ENCODE measurements at regions not wholly inside any gene's neighbourhood (a gene's known extent, or its start where the extent isn't known, plus 50 kb on each side); places are given as distances from the start of the nearest gene placed in this dataset.

DNA sequence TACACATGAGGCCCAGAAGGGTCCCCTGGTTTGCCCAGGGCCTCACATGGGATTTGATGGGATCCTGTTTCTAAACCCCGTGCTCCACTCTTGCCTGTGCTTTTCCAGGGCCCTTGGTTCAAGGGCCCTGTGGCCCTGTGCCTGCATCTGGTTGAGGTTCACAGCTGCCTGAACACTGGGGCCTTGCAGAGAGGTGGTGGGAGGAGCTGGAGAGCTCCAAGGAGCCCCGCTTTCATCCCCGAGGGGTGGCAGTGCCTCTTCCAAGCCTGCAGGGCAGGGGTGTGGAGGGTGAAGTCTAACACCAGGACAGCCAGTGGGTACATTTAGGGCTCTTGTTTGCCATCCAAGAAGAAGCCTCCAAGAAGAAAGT lies 82.3 kb downstream of the GLI2 start:
- intact Hi-C loops (cut with micrococcal nuclease): no loop called here
- Histone ChIP-seq H3K4me3 (ENCODE audit: low read length) (no peak overlapping the region), H3K27ac (ENCODE audit: low read depth, low read length) (no peak overlapping the region), H3K27me3 (ENCODE audit: control insufficient read depth in 2 of 2, insufficient read depth in 2 of 2, low read length in 2 of 2) (no peaks in the 10 kb centered on the region), H3K9me3 (ENCODE audit: control insufficient read depth in 2 of 3, low read length in 3 of 3) (no peaks in the 10 kb centered on the region), H3K4me1 (ENCODE audit: control insufficient read depth in 2 of 2, insufficient read depth in 2 of 2, low read length in 2 of 2) (no peaks in the 10 kb centered on the region), H3K36me3 (ENCODE audit: control insufficient read depth in 2 of 3, insufficient read depth in 3 of 3, low read length in 3 of 3) (no peaks in the 10 kb centered on the region)
- Mint-ChIP-seq H3K27ac (no peak overlapping the region), H3K27me3 (peaks cover 0 to 12% (median 0%) of the 10 kb centered on the region in 5 donors), H3K4me3 (no peak overlapping the region), H3K36me3 (no peaks in the 10 kb centered on the region), H3K9me3 (peaks cover 0 to 1% (median 0%) of the 10 kb centered on the region in 11 donors), H3K4me1 (peaks cover 0 to 2% (median 0%) of the 10 kb centered on the region in 7 donors)
- ChIA-PET POLR2A (no interaction called here), CTCF (no interaction called here)
- DNase-seq (no peak), ATAC-seq (no peak)

DNA sequence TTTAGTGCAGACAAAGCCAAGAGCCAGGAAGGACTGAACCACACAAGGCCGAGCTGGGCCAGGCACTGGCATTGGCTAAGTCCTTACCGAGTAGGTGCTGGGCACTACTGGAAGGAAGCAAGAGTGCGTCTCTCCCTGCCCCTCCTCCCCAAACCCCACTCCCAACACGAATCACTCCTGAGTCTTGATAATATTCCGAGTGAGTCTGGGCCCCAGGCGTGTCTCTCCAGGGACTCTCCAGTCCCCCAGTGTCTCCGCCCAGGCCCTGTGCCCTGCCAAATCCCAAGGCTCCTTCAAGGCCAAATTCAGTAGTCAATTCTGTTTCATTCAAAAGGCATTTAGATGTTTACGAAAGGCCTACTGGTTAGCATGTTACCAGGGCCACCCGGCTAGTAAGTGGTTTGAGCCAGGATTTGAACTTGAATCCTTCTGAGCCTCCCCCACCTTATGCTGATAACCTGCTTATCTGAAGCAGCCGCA lies 82.8 kb downstream of the GLI2 start:
- Histone ChIP-seq H3K4me1 (ENCODE audit: control insufficient read depth in 2 of 2, insufficient read depth in 2 of 2, low read length in 2 of 2) (no peaks in the 10 kb centered on the region), H3K27ac (ENCODE audit: low read depth, low read length) (no peak overlapping the region), H3K27me3 (ENCODE audit: control insufficient read depth in 2 of 2, insufficient read depth in 2 of 2, low read length in 2 of 2) (no peaks in the 10 kb centered on the region), H3K9me3 (ENCODE audit: control insufficient read depth in 2 of 3, low read length in 3 of 3) (no peaks in the 10 kb centered on the region), H3K4me3 (ENCODE audit: low read length) (no peak overlapping the region), H3K36me3 (ENCODE audit: control insufficient read depth in 2 of 3, insufficient read depth in 3 of 3, low read length in 3 of 3) (no peaks in the 10 kb centered on the region)
- Mint-ChIP-seq H3K27me3 (peaks cover 0 to 12% (median 0%) of the 10 kb centered on the region in 5 donors), H3K9me3 (peaks cover 0 to 1% (median 0%) of the 10 kb centered on the region in 11 donors), H3K4me1 (peaks cover 0 to 2% (median 0%) of the 10 kb centered on the region in 7 donors), H3K27ac (no peak overlapping the region), H3K36me3 (no peaks in the 10 kb centered on the region), H3K4me3 (no peak overlapping the region)
- ChIA-PET CTCF (no interaction called here), POLR2A (no interaction called here)
- ATAC-seq (no peak), DNase-seq (no peak)
- intact Hi-C loops (cut with micrococcal nuclease): no loop called here

DNA sequence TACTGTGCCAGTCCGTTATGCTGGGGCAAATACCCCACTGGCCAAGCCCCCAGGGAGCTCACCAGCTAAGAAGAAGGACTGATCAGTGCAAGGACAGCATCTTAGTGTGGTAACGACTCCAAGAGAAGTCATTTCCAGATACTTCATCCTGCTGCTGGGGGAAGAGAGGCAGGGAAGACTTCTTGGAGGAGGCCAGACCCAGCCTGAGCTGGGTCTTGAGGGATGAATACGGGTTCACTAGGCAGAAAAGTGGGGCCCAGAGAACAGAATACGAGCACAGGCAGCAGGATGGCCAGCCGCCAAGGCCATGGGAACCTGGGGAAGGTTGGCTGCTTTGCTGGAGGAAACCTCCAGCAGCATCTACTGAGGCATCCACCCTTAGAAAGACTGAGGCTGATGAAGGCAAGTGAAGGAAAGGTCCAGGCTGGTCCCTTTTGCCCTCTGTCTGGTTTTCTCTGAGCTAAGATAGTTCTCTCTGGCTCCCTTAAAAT lies 84.1 kb downstream of the GLI2 start:
- Mint-ChIP-seq H3K36me3 (no peaks in the 10 kb centered on the region), H3K9me3 (peaks cover 0 to 1% (median 0%) of the 10 kb centered on the region in 11 donors), H3K27me3 (peaks cover 0 to 5% (median 0%) of the 10 kb centered on the region in 5 donors), H3K4me1 (no peaks in the 10 kb centered on the region), H3K4me3 (no peak overlapping the region), H3K27ac (no peak overlapping the region)
- Histone ChIP-seq H3K9me3 (ENCODE audit: control insufficient read depth in 2 of 3, low read length in 3 of 3) (no peaks in the 10 kb centered on the region), H3K27ac (ENCODE audit: low read depth, low read length) (no peak overlapping the region), H3K36me3 (ENCODE audit: control insufficient read depth in 2 of 3, insufficient read depth in 3 of 3, low read length in 3 of 3) (no peaks in the 10 kb centered on the region), H3K4me1 (ENCODE audit: control insufficient read depth in 2 of 2, insufficient read depth in 2 of 2, low read length in 2 of 2) (no peaks in the 10 kb centered on the region), H3K27me3 (ENCODE audit: control insufficient read depth in 2 of 2, insufficient read depth in 2 of 2, low read length in 2 of 2) (no peaks in the 10 kb centered on the region), H3K4me3 (ENCODE audit: low read length) (no peak overlapping the region)
- intact Hi-C loops (cut with micrococcal nuclease): no loop called here
- CTCF ChIA-PET: no interaction called here
- DNase-seq: no peak
- no peak for ATAC-seq
- POLR2A ChIA-PET: no interaction called here

DNA sequence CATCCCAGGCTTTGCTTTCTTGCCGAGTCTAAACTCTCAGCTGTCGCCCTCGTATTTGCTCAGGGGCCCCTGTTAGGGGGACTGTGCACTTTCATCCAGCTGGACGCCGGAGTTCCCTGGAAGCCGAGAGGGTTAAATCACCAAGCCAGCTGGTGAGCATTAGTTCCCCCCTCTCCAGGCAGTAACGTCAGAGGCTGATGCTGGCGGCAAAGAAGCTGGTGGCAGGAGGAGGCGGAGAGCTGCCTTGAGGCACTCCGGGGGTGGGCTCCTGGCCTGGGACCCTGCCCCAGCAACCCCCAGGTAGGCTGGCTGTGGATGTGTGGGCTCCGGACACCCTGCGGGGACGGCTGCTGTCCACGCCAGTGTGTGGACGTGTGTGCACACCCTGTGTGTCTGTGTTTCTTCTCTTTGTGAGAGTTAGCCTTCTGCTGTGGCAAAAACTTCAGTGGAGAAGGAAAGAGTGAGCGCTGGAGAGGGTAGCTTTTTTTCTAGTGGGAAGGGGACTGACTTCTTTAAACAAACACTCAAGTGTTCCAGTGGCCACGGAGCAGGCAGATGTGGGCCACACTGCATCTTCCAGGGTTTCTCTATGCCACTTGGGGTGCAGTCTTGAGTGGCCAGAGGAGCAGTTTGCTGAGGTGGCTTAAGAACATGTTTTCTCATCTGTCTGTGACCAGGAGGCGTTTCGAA lies 84.7 kb downstream of the GLI2 start:
- no peak for DNase-seq
- ATAC-seq: no peak
- no peak overlapping the region for H3K27ac Mint-ChIP-seq
- Histone ChIP-seq H3K4me1 (ENCODE audit: control insufficient read depth in 2 of 2, insufficient read depth in 2 of 2, low read length in 2 of 2) (no peaks in the 10 kb centered on the region), H3K9me3 (ENCODE audit: control insufficient read depth in 2 of 3, low read length in 3 of 3) (no peaks in the 10 kb centered on the region), H3K27me3 (ENCODE audit: control insufficient read depth in 2 of 2, insufficient read depth in 2 of 2, low read length in 2 of 2) (no peaks in the 10 kb centered on the region), H3K4me3 (ENCODE audit: low read length) (no peak overlapping the region), H3K36me3 (ENCODE audit: control insufficient read depth in 2 of 3, insufficient read depth in 3 of 3, low read length in 3 of 3) (no peaks in the 10 kb centered on the region), H3K27ac (ENCODE audit: low read depth, low read length) (no peak overlapping the region)
- ChIA-PET POLR2A (no interaction called here), CTCF (no interaction called here)
- H3K4me1 Mint-ChIP-seq: no peaks in the 10 kb centered on the region
- intact Hi-C loops (cut with micrococcal nuclease): no loop called here
- H3K9me3 Mint-ChIP-seq: peaks cover 0 to 1% (median 0%) of the 10 kb centered on the region in 11 donors
- no peaks in the 10 kb centered on the region for H3K36me3 Mint-ChIP-seq
- no peak overlapping the region for H3K4me3 Mint-ChIP-seq
- H3K27me3 Mint-ChIP-seq: peaks cover 0 to 5% (median 0%) of the 10 kb centered on the region in 5 donors

DNA sequence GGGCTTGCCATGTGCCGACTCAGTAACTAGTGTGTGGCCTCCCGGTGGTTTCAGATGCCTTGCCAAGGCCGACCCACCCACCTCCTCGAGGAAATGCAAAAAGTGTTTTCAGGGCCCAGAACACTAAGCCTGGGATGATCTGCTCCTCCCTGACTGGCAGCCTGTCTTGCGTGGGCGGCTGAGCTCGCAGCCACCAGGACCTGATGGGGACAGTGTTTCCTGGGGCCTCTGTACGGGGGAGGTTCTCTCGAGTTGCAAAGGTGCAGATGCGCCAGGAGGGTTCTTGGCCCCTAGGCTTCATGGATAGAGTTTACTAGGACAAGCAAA lies 85.2 kb downstream of the GLI2 start:
- DNase-seq: no peak
- Histone ChIP-seq H3K27me3 (ENCODE audit: control insufficient read depth in 2 of 2, insufficient read depth in 2 of 2, low read length in 2 of 2) (no peaks in the 10 kb centered on the region), H3K4me1 (ENCODE audit: control insufficient read depth in 2 of 2, insufficient read depth in 2 of 2, low read length in 2 of 2) (no peaks in the 10 kb centered on the region), H3K9me3 (ENCODE audit: control insufficient read depth in 2 of 3, low read length in 3 of 3) (no peaks in the 10 kb centered on the region), H3K4me3 (ENCODE audit: low read length) (no peak overlapping the region), H3K36me3 (ENCODE audit: control insufficient read depth in 2 of 3, insufficient read depth in 3 of 3, low read length in 3 of 3) (no peaks in the 10 kb centered on the region), H3K27ac (ENCODE audit: low read depth, low read length) (no peak overlapping the region)
- ChIA-PET POLR2A (no interaction called here), CTCF (no interaction called here)
- peaks cover 0 to 1% (median 0%) of the 10 kb centered on the region in 11 donors for H3K9me3 Mint-ChIP-seq
- no peak overlapping the region for H3K27ac Mint-ChIP-seq
- no peak overlapping the region for H3K4me3 Mint-ChIP-seq
- no peaks in the 10 kb centered on the region for H3K4me1 Mint-ChIP-seq
- H3K36me3 Mint-ChIP-seq: no peaks in the 10 kb centered on the region
- H3K27me3 Mint-ChIP-seq: peaks cover 0 to 5% (median 0%) of the 10 kb centered on the region in 5 donors
- no peak for ATAC-seq
- intact Hi-C loops (cut with micrococcal nuclease): no loop called here

DNA sequence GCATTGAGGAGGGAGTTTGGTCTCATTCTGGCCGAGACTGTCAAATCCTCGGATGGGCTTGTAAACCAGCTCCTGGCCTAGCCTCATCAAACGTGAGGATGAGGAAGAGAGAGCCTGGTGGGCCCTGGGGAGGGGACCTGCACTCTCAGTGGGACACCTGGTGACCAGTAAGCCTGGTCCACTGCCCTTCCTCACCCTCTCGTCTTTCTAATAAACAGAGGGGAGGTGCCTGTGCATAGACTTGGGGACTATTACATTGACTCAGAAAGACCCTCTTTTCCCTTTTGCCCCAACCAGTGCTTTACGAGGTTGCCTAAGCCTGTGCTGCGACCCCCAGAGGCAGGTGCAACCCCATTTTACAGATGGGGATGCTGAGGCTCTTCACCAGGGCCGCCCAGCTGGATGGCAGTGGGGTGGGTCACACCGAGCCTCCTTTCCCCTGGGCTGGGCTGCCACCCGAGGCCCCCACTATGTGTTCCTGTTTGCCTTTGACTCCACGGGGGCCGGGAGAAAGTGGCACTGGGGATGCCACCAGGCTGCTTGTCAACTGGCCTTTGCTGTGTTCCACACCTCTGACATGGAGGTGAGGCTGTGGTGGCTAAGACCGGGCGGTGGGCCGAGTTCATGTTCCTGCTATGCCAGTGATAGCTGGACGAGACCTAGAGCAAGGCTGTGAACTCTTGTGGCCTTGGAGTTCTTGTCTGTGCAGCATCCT lies 85.9 kb downstream of the GLI2 start:
- no peaks in the 10 kb centered on the region for H3K4me1 Mint-ChIP-seq
- no peaks in the 10 kb centered on the region for H3K27me3 ChIP-seq (ENCODE audit: control insufficient read depth in 2 of 2, insufficient read depth in 2 of 2, low read length in 2 of 2)
- H3K36me3 ChIP-seq (ENCODE audit: control insufficient read depth in 2 of 3, insufficient read depth in 3 of 3, low read length in 3 of 3): no peaks in the 10 kb centered on the region
- H3K36me3 Mint-ChIP-seq: no peaks in the 10 kb centered on the region
- H3K9me3 ChIP-seq (ENCODE audit: control insufficient read depth in 2 of 3, low read length in 3 of 3): no peaks in the 10 kb centered on the region
- H3K9me3 Mint-ChIP-seq: peaks cover 0 to 1% (median 0%) of the 10 kb centered on the region in 11 donors
- ChIA-PET CTCF (no interaction called here), POLR2A (no interaction called here)
- H3K27me3 Mint-ChIP-seq: peaks cover 0 to 5% (median 0%) of the 10 kb centered on the region in 5 donors
- no peak overlapping the region for H3K4me3 ChIP-seq (ENCODE audit: low read length)
- no peak overlapping the region for H3K4me3 Mint-ChIP-seq
- ATAC-seq (no peak), DNase-seq (no peak)
- no peaks in the 10 kb centered on the region for H3K4me1 ChIP-seq (ENCODE audit: control insufficient read depth in 2 of 2, insufficient read depth in 2 of 2, low read length in 2 of 2)
- H3K27ac ChIP-seq (ENCODE audit: low read depth, low read length): no peak overlapping the region
- intact Hi-C loops (cut with micrococcal nuclease): no loop called here
- no peak overlapping the region for H3K27ac Mint-ChIP-seq

DNA sequence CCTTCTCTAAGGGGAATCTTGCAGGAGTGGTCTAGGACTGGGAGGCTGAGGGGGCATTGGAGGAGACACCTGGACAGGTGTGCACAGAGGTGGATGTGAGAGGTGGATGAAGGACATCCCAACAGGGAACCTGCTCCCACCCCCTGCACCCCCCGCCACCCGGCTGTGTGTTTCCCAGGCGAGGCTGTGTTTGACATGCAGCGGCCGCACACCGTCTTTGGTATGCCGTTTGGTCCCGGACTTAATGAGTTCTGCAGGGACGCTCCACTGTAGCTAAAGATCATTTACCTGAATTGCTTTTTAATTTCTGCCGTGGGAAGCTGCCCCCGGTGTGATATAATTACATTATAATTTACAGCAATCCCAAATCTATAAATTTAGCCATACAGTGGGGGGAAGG lies 87.3 kb downstream of the GLI2 start:
- H3K9me3 Mint-ChIP-seq: peaks cover 0 to 1% (median 0%) of the 10 kb centered on the region in 11 donors
- intact Hi-C loops (cut with micrococcal nuclease): no loop called here
- ATAC-seq (no peak), DNase-seq (no peak)
- Histone ChIP-seq H3K27ac (ENCODE audit: low read depth, low read length) (no peak overlapping the region), H3K4me1 (ENCODE audit: control insufficient read depth in 2 of 2, insufficient read depth in 2 of 2, low read length in 2 of 2) (no peaks in the 10 kb centered on the region), H3K4me3 (ENCODE audit: low read length) (no peak overlapping the region), H3K36me3 (ENCODE audit: control insufficient read depth in 2 of 3, insufficient read depth in 3 of 3, low read length in 3 of 3) (no peaks in the 10 kb centered on the region), H3K9me3 (ENCODE audit: control insufficient read depth in 2 of 3, low read length in 3 of 3) (no peaks in the 10 kb centered on the region), H3K27me3 (ENCODE audit: control insufficient read depth in 2 of 2, insufficient read depth in 2 of 2, low read length in 2 of 2) (no peaks in the 10 kb centered on the region)
- POLR2A ChIA-PET: no interaction called here
- H3K4me3 Mint-ChIP-seq: no peak overlapping the region
- no peak overlapping the region for H3K27ac Mint-ChIP-seq
- CTCF ChIA-PET: no interaction called here
- H3K27me3 Mint-ChIP-seq: peaks cover 0 to 5% (median 0%) of the 10 kb centered on the region in 5 donors
- H3K4me1 Mint-ChIP-seq: no peaks in the 10 kb centered on the region
- H3K36me3 Mint-ChIP-seq: no peaks in the 10 kb centered on the region

Data from naive thymus-derived CD4-positive, alpha-beta T cell (primary cell).